Gastrocnemius medialis (tissue), 4 donors: ENCODE measurements at regions not wholly inside any gene's neighbourhood (a gene's known extent, or its start where the extent isn't known, plus 50 kb on each side); places are given as distances from the start of the nearest gene placed in this dataset.

ENCODE experiments used
- ATAC-seq, 2 donors: fragments of 150-250 bp; one replicate each; pipeline ENCODE4 v1.9.1; 2016
- DNase-seq, 2 donors: peaks; one replicate each; pipeline ENCODE4 v3.0.0-alpha.2; 2019
- H3K27ac ChIP-seq, 4 donors: fragments of 200-600 bp; sonication (generic); 1 replicate in 1 of 4; 2 replicates in 3 of 4; pipeline ENCODE4 v1.5.1; 2016 to 2018; ENCODE audit warnings: mild to moderate bottlenecking in 2 of 4, moderate library complexity in 1 of 4
- H3K27me3 ChIP-seq, 3 donors: fragments of 200-600 bp; sonication (generic) in 2 of 3; 1 replicate in 1 of 3; 2 replicates in 2 of 3; pipeline versions ENCODE4 v1.5.1 to v1.6.0; 2016 to 2019; ENCODE audit warnings: mild to moderate bottlenecking in 1 of 3, moderate library complexity in 1 of 3
- H3K36me3 ChIP-seq, 2 donors: fragments of 200-600 bp; sonication (generic) in 1 of 2; one replicate each; pipeline ENCODE4 v1.5.1; 2017 to 2018
- H3K4me1 ChIP-seq, 2 donors: fragments of 200-600 bp; sonication (generic) in 1 of 2; one replicate each; pipeline ENCODE4 v1.5.1; 2016 to 2017; ENCODE audit warnings: mild to moderate bottlenecking in 2 of 2
- H3K4me3 ChIP-seq, 4 donors: fragments of 200-600 bp; sonication (generic) in 3 of 4; 1 replicate in 1 of 4; 2 replicates in 3 of 4; pipeline ENCODE4 v1.5.1; 2016 to 2019; ENCODE audit warnings: mild to moderate bottlenecking in 2 of 4
- H3K9me3 ChIP-seq, 3 donors: fragments of 200-600 bp; sonication (generic) in 2 of 3; 1 replicate in 1 of 3; 2 replicates in 2 of 3; pipeline ENCODE4 v1.5.1; 2016 to 2019
- CTCF ChIP-seq, 5 experiments: fragments of 450-650 bp in 3 of 5; fragments of 200-600 bp in 2 of 5; sonication (generic) in 2 of 5; IDR thresholded peaks in 4 of 5; conservative IDR thresholded peaks in 1 of 5; 1 replicate in 4 of 5; 2 replicates in 1 of 5; pipeline ENCODE4 v1.5.1; 2016 to 2019; ENCODE audit warnings: antibody characterized with exemption in 5 of 5, mild to moderate bottlenecking in 3 of 5, moderate library complexity in 3 of 5
- POLR2A ChIP-seq, 2 donors: fragments of 450-650 bp; IDR thresholded peaks; one replicate each; pipeline ENCODE4 v1.6.1; 2017; ENCODE audit warnings: antibody characterized with exemption in 2 of 2, mild to moderate bottlenecking in 2 of 2, moderate library complexity in 2 of 2
- in situ Hi-C, 4 donors: fragments of 200-750 bp; cut with MboI; loops; one replicate each; pipeline versions ENCODE4 v1.15.0 to v1.8.0; 2017; ENCODE audit warnings: low sequenced_read_pairs in 4 of 4
- intact Hi-C: fragments of 100-400 bp; cut with DNase I; formaldehyde crosslinking; loops from one replicate; pipeline ENCODE4 v1.15.1; 2023; ENCODE audit warnings: low total_unique reads

- TF ChIP-seq CTCF (IDR thresholded peaks at IDR 0.05 in 4 of 5, conservative IDR thresholded peaks at IDR 0.05 in 1 of 5) = no peak
- no peak for TF ChIP-seq POLR2A (IDR thresholded peaks at IDR 0.05)
- H3K4me3 ChIP-seq = no peak overlapping the region
- in situ Hi-C loops (no loop called here), intact Hi-C loops (no loop called here)
- no peak overlapping the region for H3K27ac ChIP-seq
- H3K27me3 ChIP-seq = no peaks in the 10 kb centered on the region
- no peak for ATAC-seq
- no peaks in the 10 kb centered on the region for H3K9me3 ChIP-seq
- no peaks in the 10 kb centered on the region for H3K36me3 ChIP-seq
- no peak for DNase-seq
- H3K4me1 ChIP-seq = peaks cover 14 to 22% of the 10 kb centered on the region in 2 donors
Observed at GRCh38 chr5:67541875-67542274, 345.3 kb upstream of the CD180 start.

GRCh38 chr5:67538855-67539506 lies 342.4 kb upstream of the CD180 start:
- Histone ChIP-seq H3K4me1 (peaks cover 14 to 24% of the 10 kb centered on the region in 2 donors), H3K36me3 (no peaks in the 10 kb centered on the region), H3K4me3 (no peak overlapping the region), H3K27me3 (no peaks in the 10 kb centered on the region), H3K27ac (peak overlapping the region; percentile 66 to 87 (median 72)), H3K9me3 (no peaks in the 10 kb centered on the region)
- ATAC-seq (peak; percentile 90 to 93), DNase-seq (peak; percentile 21 to 24)
- in situ Hi-C loops = no loop called here
- TF ChIP-seq POLR2A (IDR thresholded peaks at IDR 0.05) (no peak), CTCF (IDR thresholded peaks at IDR 0.05 in 4 of 5, conservative IDR thresholded peaks at IDR 0.05 in 1 of 5) (no peak)
- intact Hi-C loops = no loop called here

GRCh38 chr5:67537439-67538148 lies 341.0 kb upstream of the CD180 start:
- in situ Hi-C loops = no loop called here

GRCh38 chr5:67536866-67537265 lies 340.3 kb upstream of the CD180 start:
- Histone ChIP-seq H3K4me3 (peak overlapping the region in 2 of 4 donors; percentile 19 to 47), H3K27ac (peak overlapping the region in 2 of 4 donors; percentile 75 to 87), H3K27me3 (no peaks in the 10 kb centered on the region), H3K36me3 (no peaks in the 10 kb centered on the region), H3K4me1 (peaks cover 12 to 24% of the 10 kb centered on the region in 2 donors), H3K9me3 (no peaks in the 10 kb centered on the region)
- TF ChIP-seq CTCF (IDR thresholded peaks at IDR 0.05 in 4 of 5, conservative IDR thresholded peaks at IDR 0.05 in 1 of 5) (no peak), POLR2A (IDR thresholded peaks at IDR 0.05) (no peak)
- intact Hi-C loops (no loop called here), in situ Hi-C loops (no loop called here)
- DNase-seq = no peak
- no peak for ATAC-seq

More at GRCh38 chr5:67537439-67538148, 341.0 kb upstream of the CD180 start:
- DNase-seq (no peak), ATAC-seq (peak; percentile 10 to 54)
- H3K27ac ChIP-seq = peak overlapping the region; percentile 66 to 87 (median 72)
- intact Hi-C loops = no loop called here
- H3K27me3 ChIP-seq = no peaks in the 10 kb centered on the region
- H3K9me3 ChIP-seq = no peaks in the 10 kb centered on the region
- no peaks in the 10 kb centered on the region for H3K36me3 ChIP-seq
- H3K4me1 ChIP-seq = peaks cover 12 to 24% of the 10 kb centered on the region in 2 donors
- H3K4me3 ChIP-seq = peak overlapping the region in 2 of 4 donors; percentile 19 to 47
- TF ChIP-seq POLR2A (IDR thresholded peaks at IDR 0.05) (no peak), CTCF (IDR thresholded peaks at IDR 0.05 in 4 of 5, conservative IDR thresholded peaks at IDR 0.05 in 1 of 5) (no peak)
